HG03520 (cell line): ENCODE measurements at regions not wholly inside any gene's neighbourhood (a gene's known extent, or its start where the extent isn't known, plus 50 kb on each side); places are given as distances from the start of the nearest gene placed in this dataset.
"Not testable (repeated sequence)": the region's sequence is repeated elsewhere in the genome, so short reads cannot be mapped to it uniquely, and the experiment has no call there.

Experiments used
- ATAC-seq: cut with Tn5 transposase; IDR thresholded peaks from one replicate; pipeline ENCODE4 v1.9.1; 2021; ENCODE audit warnings: mild to moderate bottlenecking, moderate library complexity; ENCODE audit not compliant: unreplicated experiment

- ATAC-seq: no peak
These were observed 52.2 kb upstream of the PRL start for GRCh38 chr6:22349051-22349450.

GRCh38 chr6:22349528-22349927 lies 52.7 kb upstream of the PRL start:
- ATAC-seq: no peak

GRCh38 chr6:22350109-22350508 lies 53.3 kb upstream of the PRL start:
- no peak for ATAC-seq

- ATAC-seq: no peak
These were observed 56.3 kb upstream of the PRL start for GRCh38 chr6:22353101-22353500.

- no peak for ATAC-seq
These were observed 59.6 kb upstream of the PRL start for GRCh38 chr6:22356362-22356940.

GRCh38 chr6:22357724-22358189 lies 60.9 kb upstream of the PRL start:
- no peak for ATAC-seq

- ATAC-seq: no peak
These were observed 64.7 kb upstream of the PRL start for GRCh38 chr6:22361576-22361975.

- ATAC-seq: no peak
These were observed 65.5 kb upstream of the PRL start for GRCh38 chr6:22362361-22362760.

- no peak for ATAC-seq
These were observed 66.4 kb upstream of the PRL start for GRCh38 chr6:22363166-22363713.

GRCh38 chr6:22363714-22364239 lies 66.9 kb upstream of the PRL start:
- no peak for ATAC-seq

GRCh38 chr6:22364306-22364705 lies 67.5 kb upstream of the PRL start:
- ATAC-seq: no peak

GRCh38 chr6:22366214-22366613 lies 69.4 kb upstream of the PRL start:
- no peak for ATAC-seq

GRCh38 chr6:22367346-22367745 lies 70.5 kb upstream of the PRL start:
- no peak for ATAC-seq

GRCh38 chr6:22368794-22369193 lies 72.0 kb upstream of the PRL start:
- ATAC-seq: no peak

GRCh38 chr6:22372922-22373321 lies 76.1 kb upstream of the PRL start:
- peak; percentile 82 for ATAC-seq

GRCh38 chr6:22374950-22375349 lies 78.1 kb upstream of the PRL start:
- ATAC-seq: not testable (repeated sequence)

GRCh38 chr6:22376293-22376692 lies 79.5 kb upstream of the PRL start:
- not testable (repeated sequence) for ATAC-seq

- ATAC-seq: not testable (repeated sequence)
These were observed 81.7 kb upstream of the PRL start for GRCh38 chr6:22378536-22378935.

GRCh38 chr6:22380236-22380635 lies 83.4 kb upstream of the PRL start:
- ATAC-seq: no peak

GRCh38 chr6:22381845-22382544 lies 85.2 kb upstream of the PRL start:
- ATAC-seq: no peak

- no peak for ATAC-seq
These were observed 86.2 kb upstream of the PRL start for GRCh38 chr6:22383016-22383415.

GRCh38 chr6:22392711-22393110 lies 95.9 kb upstream of the PRL start:
- ATAC-seq: no peak
